ENCODE measurements at regions not wholly inside any gene's neighbourhood (a gene's known extent, or its start where the extent isn't known, plus 50 kb on each side); places are given as distances from the start of the nearest gene placed in this dataset.
"Not testable (repeated sequence)": the region's sequence is repeated elsewhere in the genome, so short reads cannot be mapped to it uniquely, and the experiment has no call there.

- H3K9me3 ChIP-seq, result no peaks in the 10 kb centered on the region
- H3K27ac Mint-ChIP-seq (ENCODE audit: unreplicated experiment), result no peak overlapping the region
- ChIA-PET CTCF (no interaction called here), POLR2A (no interaction called here)
- no peak overlapping the region for H3K4me3 ChIP-seq (ENCODE audit: low read depth, low read length)
- TF ChIP-seq, protein P1, sequence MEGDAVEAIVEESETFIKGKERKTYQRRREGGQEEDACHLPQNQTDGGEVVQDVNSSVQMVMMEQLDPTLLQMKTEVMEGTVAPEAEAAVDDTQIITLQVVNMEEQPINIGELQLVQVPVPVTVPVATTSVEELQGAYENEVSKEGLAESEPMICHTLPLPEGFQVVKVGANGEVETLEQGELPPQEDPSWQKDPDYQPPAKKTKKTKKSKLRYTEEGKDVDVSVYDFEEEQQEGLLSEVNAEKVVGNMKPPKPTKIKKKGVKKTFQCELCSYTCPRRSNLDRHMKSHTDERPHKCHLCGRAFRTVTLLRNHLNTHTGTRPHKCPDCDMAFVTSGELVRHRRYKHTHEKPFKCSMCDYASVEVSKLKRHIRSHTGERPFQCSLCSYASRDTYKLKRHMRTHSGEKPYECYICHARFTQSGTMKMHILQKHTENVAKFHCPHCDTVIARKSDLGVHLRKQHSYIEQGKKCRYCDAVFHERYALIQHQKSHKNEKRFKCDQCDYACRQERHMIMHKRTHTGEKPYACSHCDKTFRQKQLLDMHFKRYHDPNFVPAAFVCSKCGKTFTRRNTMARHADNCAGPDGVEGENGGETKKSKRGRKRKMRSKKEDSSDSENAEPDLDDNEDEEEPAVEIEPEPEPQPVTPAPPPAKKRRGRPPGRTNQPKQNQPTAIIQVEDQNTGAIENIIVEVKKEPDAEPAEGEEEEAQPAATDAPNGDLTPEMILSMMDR (IDR thresholded peaks at IDR 0.05; ENCODE audit: insufficient read depth in 1 of 2, low read depth in 1 of 2, low read length in 1 of 2, severe bottlenecking in 1 of 2, unreplicated experiment in 1 of 2), result no peak
- no peaks in the 10 kb centered on the region for H3K4me1 ChIP-seq
- intact Hi-C loops (cut with micrococcal nuclease; ENCODE audit: unreplicated experiment), result no loop called here
- DNase-seq, result no peak
- H3K27me3 Mint-ChIP-seq (ENCODE audit: insufficient read depth, unreplicated experiment), result no peaks in the 10 kb centered on the region
- H3K36me3 ChIP-seq (ENCODE audit: control insufficient read depth, insufficient read depth, low read length), result no peaks in the 10 kb centered on the region
- H3K36me3 Mint-ChIP-seq (ENCODE audit: insufficient read depth, unreplicated experiment), result no peaks in the 10 kb centered on the region
- H3K9me3 Mint-ChIP-seq (ENCODE audit: unreplicated experiment), result no peaks in the 10 kb centered on the region
- BruUV-seq (replicated peaks), result no TSS peak
- H3K4me1 Mint-ChIP-seq (ENCODE audit: low read depth, unreplicated experiment), result no peaks in the 10 kb centered on the region
- no peaks in the 10 kb centered on the region for H3K27me3 ChIP-seq (replicated peaks; ENCODE audit: control insufficient read depth, insufficient read depth, low read length)
- H3K4me3 Mint-ChIP-seq (ENCODE audit: unreplicated experiment), result no peak overlapping the region
Observed at GRCh38 chr6:141460743-141461484, 671.8 kb upstream of the GJE1 start.

DNA sequence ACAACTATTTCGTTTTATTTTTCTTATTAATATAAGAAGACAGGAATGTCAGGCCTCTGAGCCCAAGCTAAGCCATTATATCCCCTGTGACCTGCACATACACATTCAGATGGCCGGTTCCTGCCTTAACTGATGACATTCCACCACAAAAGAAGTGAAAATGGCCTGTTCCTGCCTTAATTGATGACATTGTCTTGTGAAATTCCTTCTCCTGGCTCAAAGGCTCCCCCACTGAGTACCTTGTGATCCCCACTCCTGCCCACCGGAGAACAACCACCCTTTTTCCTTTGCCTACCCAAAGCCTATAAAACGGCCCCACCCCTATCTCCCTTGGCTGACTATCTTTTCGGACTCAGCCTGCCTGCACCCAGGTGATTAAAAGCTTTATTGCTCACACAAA, 672.5 kb upstream of the GJE1 start:
- POLR2A ChIA-PET; CTCF ChIA-PET; H3K27me3 Mint-ChIP-seq (ENCODE audit: insufficient read depth, unreplicated experiment): not testable (repeated sequence)

DNA sequence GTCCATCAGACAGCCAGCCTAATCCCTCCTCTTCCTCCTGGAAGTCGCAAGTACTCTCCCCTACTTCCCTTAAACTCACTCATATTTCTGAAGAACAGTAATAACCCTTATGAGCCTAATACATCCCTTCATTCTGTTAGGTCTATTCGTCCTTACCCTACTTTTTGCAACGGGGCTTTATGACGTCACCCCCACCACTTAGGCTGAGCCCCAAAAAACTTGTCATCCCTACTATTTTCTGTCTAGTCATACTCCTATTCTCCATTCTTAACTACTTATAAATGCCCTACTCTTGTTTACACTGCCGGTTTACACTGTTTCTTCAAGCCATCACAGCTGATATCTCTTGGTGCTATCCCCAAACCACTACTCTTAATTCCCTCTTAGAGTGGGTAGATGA, 674.7 kb upstream of the GJE1 start:
- H3K36me3 Mint-ChIP-seq (ENCODE audit: insufficient read depth, unreplicated experiment); CTCF ChIA-PET: not testable (repeated sequence)

More for the DNA sequence above, 672.5 kb upstream of the GJE1 start:
- H3K4me3 Mint-ChIP-seq (ENCODE audit: unreplicated experiment); H3K27ac Mint-ChIP-seq (ENCODE audit: unreplicated experiment); H3K27me3 ChIP-seq (replicated peaks; ENCODE audit: control insufficient read depth, insufficient read depth, low read length); BruUV-seq (replicated peaks); H3K9me3 Mint-ChIP-seq (ENCODE audit: unreplicated experiment); H3K4me1 ChIP-seq; DNase-seq; H3K4me3 ChIP-seq (ENCODE audit: low read depth, low read length); H3K9me3 ChIP-seq; H3K4me1 Mint-ChIP-seq (ENCODE audit: low read depth, unreplicated experiment); intact Hi-C loops (cut with micrococcal nuclease; ENCODE audit: unreplicated experiment); H3K36me3 Mint-ChIP-seq (ENCODE audit: insufficient read depth, unreplicated experiment); H3K36me3 ChIP-seq (ENCODE audit: control insufficient read depth, insufficient read depth, low read length): not testable (repeated sequence)

DNA sequence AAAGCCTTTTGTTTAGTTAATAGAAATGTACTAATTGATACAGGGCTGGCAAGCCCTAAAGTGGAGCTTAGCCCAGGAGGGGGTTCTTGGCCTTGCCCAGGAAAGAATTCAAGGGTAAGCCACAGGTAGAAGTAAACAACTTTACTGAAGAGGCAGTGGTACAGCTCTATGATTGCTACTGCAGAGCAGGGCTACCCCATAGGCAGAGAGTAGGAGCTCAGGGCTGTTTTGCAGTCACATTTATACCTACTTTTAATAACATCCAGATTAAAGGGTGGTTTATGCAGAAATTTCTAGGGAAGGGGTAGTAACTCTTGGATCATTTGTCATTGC, 680.4 kb upstream of the GJE1 start:
- no peak for DNase-seq
- H3K36me3 ChIP-seq (ENCODE audit: control insufficient read depth, insufficient read depth, low read length), result no peaks in the 10 kb centered on the region
- TF ChIP-seq, protein P1 (IDR thresholded peaks at IDR 0.05; ENCODE audit: insufficient read depth in 1 of 2, low read depth in 1 of 2, low read length in 1 of 2, severe bottlenecking in 1 of 2, unreplicated experiment in 1 of 2), result no peak
- intact Hi-C loops (cut with micrococcal nuclease; ENCODE audit: unreplicated experiment), result no loop called here
- no peak overlapping the region for H3K27ac Mint-ChIP-seq (ENCODE audit: unreplicated experiment)
- POLR2A ChIA-PET, result no interaction called here
- H3K4me1 ChIP-seq, result no peaks in the 10 kb centered on the region
- H3K27me3 Mint-ChIP-seq (ENCODE audit: insufficient read depth, unreplicated experiment), result peaks cover 10% of the 10 kb centered on the region
- no peak overlapping the region for H3K4me3 ChIP-seq (ENCODE audit: low read depth, low read length)
- H3K4me3 Mint-ChIP-seq (ENCODE audit: unreplicated experiment), result no peak overlapping the region
- no peaks in the 10 kb centered on the region for H3K9me3 ChIP-seq
- CTCF ChIA-PET, result no interaction called here
- no peaks in the 10 kb centered on the region for H3K27me3 ChIP-seq (replicated peaks; ENCODE audit: control insufficient read depth, insufficient read depth, low read length)
- H3K4me1 Mint-ChIP-seq (ENCODE audit: low read depth, unreplicated experiment), result no peaks in the 10 kb centered on the region
- H3K36me3 Mint-ChIP-seq (ENCODE audit: insufficient read depth, unreplicated experiment), result no peaks in the 10 kb centered on the region
- H3K9me3 Mint-ChIP-seq (ENCODE audit: unreplicated experiment), result no peaks in the 10 kb centered on the region
- no TSS peak for BruUV-seq (replicated peaks)

More for the DNA sequence above, 674.7 kb upstream of the GJE1 start:
- H3K9me3 Mint-ChIP-seq (ENCODE audit: unreplicated experiment); H3K4me3 Mint-ChIP-seq (ENCODE audit: unreplicated experiment); BruUV-seq (replicated peaks); H3K27me3 ChIP-seq (replicated peaks; ENCODE audit: control insufficient read depth, insufficient read depth, low read length); H3K4me1 Mint-ChIP-seq (ENCODE audit: low read depth, unreplicated experiment); H3K4me3 ChIP-seq (ENCODE audit: low read depth, low read length); H3K4me1 ChIP-seq; intact Hi-C loops (cut with micrococcal nuclease; ENCODE audit: unreplicated experiment); DNase-seq; H3K27ac Mint-ChIP-seq (ENCODE audit: unreplicated experiment); H3K9me3 ChIP-seq; POLR2A ChIA-PET; H3K36me3 ChIP-seq (ENCODE audit: control insufficient read depth, insufficient read depth, low read length): not testable (repeated sequence)
- peaks cover 10% of the 10 kb centered on the region for H3K27me3 Mint-ChIP-seq (ENCODE audit: insufficient read depth, unreplicated experiment)
